Breast epithelium (tissue), 3 donors: ENCODE measurements at regions not wholly inside any gene's neighbourhood (a gene's known extent, or its start where the extent isn't known, plus 50 kb on each side); places are given as distances from the start of the nearest gene placed in this dataset.

ENCODE experiments used
- CTCF ChIP-seq, 3 donors: fragments of 450-650 bp; IDR thresholded peaks; one replicate each; pipeline ENCODE4 v1.5.1; 2016 to 2017; ENCODE audit warnings: antibody characterized with exemption in 3 of 3, mild to moderate bottlenecking in 3 of 3, moderate library complexity in 3 of 3
- POLR2A ChIP-seq: fragments of 450-650 bp; IDR thresholded peaks from one replicate; pipeline ENCODE4 v1.6.1; 2016; ENCODE audit warnings: antibody characterized with exemption, mild to moderate bottlenecking, moderate library complexity
- POLR2AphosphoS5 ChIP-seq, 3 donors: sonication (generic); formaldehyde crosslinking; IDR thresholded peaks; one replicate each; pipeline ENCODE4 v1.6.1; 2017; ENCODE audit warnings: antibody characterized with exemption in 3 of 3

- TF ChIP-seq CTCF (IDR thresholded peaks at IDR 0.05) (no peak), POLR2AphosphoS5 (IDR thresholded peaks at IDR 0.05) (no peak), POLR2A (no peak)
Observed at GRCh38 chr16:73107371-73107770, 59.4 kb upstream of the ZFHX3 start.
